ENCODE measurements at regions not wholly inside any gene's neighbourhood (a gene's known extent, or its start where the extent isn't known, plus 50 kb on each side); places are given as distances from the start of the nearest gene placed in this dataset.
"Not testable (repeated sequence)": the region's sequence is repeated elsewhere in the genome, so short reads cannot be mapped to it uniquely, and the experiment has no call there.

GRCh38 chr10:33781606-33782395, 447.3 kb upstream of the NRP1 start:
- no peak for DNase-seq (ENCODE audit: low spot score)

- no peak for DNase-seq (ENCODE audit: low spot score)
Measured at GRCh38 chr10:33780961-33781360, 446.5 kb upstream of the NRP1 start.

- DNase-seq (ENCODE audit: low spot score): no peak
Measured at GRCh38 chr10:33777223-33777622, 442.8 kb upstream of the NRP1 start.

GRCh38 chr10:33776419-33777070, 442.1 kb upstream of the NRP1 start:
- DNase-seq (ENCODE audit: low spot score): no peak

GRCh38 chr10:33774857-33775256, 440.4 kb upstream of the NRP1 start:
- DNase-seq (ENCODE audit: low spot score): no peak

- DNase-seq (ENCODE audit: low spot score): no peak
Measured at GRCh38 chr10:33773886-33774480, 439.5 kb upstream of the NRP1 start.

GRCh38 chr10:33773253-33773573, 438.7 kb upstream of the NRP1 start:
- DNase-seq (ENCODE audit: low spot score): no peak

- no peak for DNase-seq (ENCODE audit: low spot score)
Measured at GRCh38 chr10:33772370-33773252, 438.1 kb upstream of the NRP1 start.

- not testable (repeated sequence) for DNase-seq (ENCODE audit: low spot score)
Measured at GRCh38 chr10:33771856-33772255, 437.4 kb upstream of the NRP1 start.

- no peak for DNase-seq (ENCODE audit: low spot score)
Measured at GRCh38 chr10:33764694-33765185, 430.3 kb upstream of the NRP1 start.

- no peak for DNase-seq (ENCODE audit: low spot score)
Measured at GRCh38 chr10:33760056-33760943, 425.8 kb upstream of the NRP1 start.

- DNase-seq (ENCODE audit: low spot score): no peak
Measured at GRCh38 chr10:33759191-33759590, 424.7 kb upstream of the NRP1 start.

GRCh38 chr10:33758299-33758698, 423.8 kb upstream of the NRP1 start:
- no peak for DNase-seq (ENCODE audit: low spot score)

GRCh38 chr10:33754052-33754451, 419.6 kb upstream of the NRP1 start:
- DNase-seq (ENCODE audit: low spot score): no peak

- no peak for DNase-seq (ENCODE audit: low spot score)
Measured at GRCh38 chr10:33753389-33753788, 418.9 kb upstream of the NRP1 start.

- no peak for DNase-seq (ENCODE audit: low spot score)
Measured at GRCh38 chr10:33749790-33750189, 415.3 kb upstream of the NRP1 start.

- no peak for DNase-seq (ENCODE audit: low spot score)
Measured at GRCh38 chr10:33749067-33749735, 414.7 kb upstream of the NRP1 start.

- peak; percentile 5 for DNase-seq (ENCODE audit: low spot score)
Measured at GRCh38 chr10:33746836-33747268, 412.4 kb upstream of the NRP1 start.

GRCh38 chr10:33746186-33746585, 411.7 kb upstream of the NRP1 start:
- peak; percentile 2 for DNase-seq (ENCODE audit: low spot score)

- DNase-seq (ENCODE audit: low spot score): no peak
Measured at GRCh38 chr10:33743429-33743857, 409.0 kb upstream of the NRP1 start.

- DNase-seq (ENCODE audit: low spot score): no peak
Measured at GRCh38 chr10:33739031-33739430, 404.6 kb upstream of the NRP1 start.

Measured in SW480 (cell line).